ENCODE measurements at regions not wholly inside any gene's neighbourhood (a gene's known extent, or its start where the extent isn't known, plus 50 kb on each side); places are given as distances from the start of the nearest gene placed in this dataset.

DNA sequence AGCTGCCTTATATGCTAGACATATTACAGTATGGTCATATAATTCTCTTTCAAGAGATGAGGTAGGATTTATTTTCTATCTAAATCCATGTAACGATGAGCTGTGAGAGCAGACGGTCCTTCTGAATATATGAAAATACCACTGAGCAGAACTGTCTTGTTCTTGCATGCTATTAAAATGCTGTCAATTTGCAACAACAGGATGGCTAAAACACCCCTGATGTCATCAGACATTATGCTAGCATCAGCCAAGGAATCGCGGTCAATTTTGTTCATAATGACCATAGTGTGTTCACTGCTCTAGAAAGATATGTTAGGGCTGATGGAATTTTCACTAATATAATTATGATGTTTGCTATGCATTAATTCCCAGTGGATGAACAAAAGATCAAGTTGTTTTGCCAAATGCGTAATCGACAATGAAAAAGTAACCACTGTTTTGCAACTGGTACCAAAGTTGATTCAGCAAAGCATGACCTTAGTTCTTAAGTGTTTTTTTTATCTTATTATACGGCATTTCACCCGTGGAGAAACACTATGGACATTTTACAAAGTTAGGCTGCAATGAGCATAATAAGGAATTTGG, 765.4 kb upstream of the NR2F2 start:
- no peak overlapping the region for H3K27ac Mint-ChIP-seq
- DNase-seq (ENCODE audit: low spot score): no peak
- H3K9me3 Mint-ChIP-seq: peaks cover 6% of the 10 kb centered on the region
- H3K27me3 Mint-ChIP-seq (ENCODE audit: low read depth): peaks cover 3% of the 10 kb centered on the region
- H3K4me3 Mint-ChIP-seq: no peak overlapping the region
- no peaks in the 10 kb centered on the region for H3K4me1 Mint-ChIP-seq (ENCODE audit: low read depth)
- no peaks in the 10 kb centered on the region for H3K36me3 Mint-ChIP-seq (ENCODE audit: low read depth)

DNA sequence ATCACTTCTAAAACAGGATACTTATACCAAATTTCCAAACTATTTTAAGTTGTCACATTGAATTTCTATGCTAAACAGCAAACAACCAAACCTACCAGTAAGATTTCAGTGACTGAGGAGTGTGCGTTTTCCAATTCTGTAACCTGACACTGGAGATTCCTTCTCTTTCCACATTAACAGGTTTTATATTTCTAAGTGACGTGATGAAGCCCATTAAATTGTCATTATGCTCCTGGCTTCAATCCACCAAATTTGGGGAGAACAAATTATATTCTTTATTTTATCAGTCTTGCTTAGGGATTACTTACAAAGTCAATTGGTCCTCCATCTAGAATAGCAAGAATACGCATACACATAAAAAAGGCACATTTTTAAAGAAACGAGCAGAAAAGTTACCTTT, 764.8 kb upstream of the NR2F2 start:
- no peak for DNase-seq (ENCODE audit: low spot score)
- H3K9me3 Mint-ChIP-seq: peaks cover 8% of the 10 kb centered on the region
- H3K36me3 Mint-ChIP-seq (ENCODE audit: low read depth): no peaks in the 10 kb centered on the region
- no peaks in the 10 kb centered on the region for H3K4me1 Mint-ChIP-seq (ENCODE audit: low read depth)
- no peak overlapping the region for H3K27ac Mint-ChIP-seq
- peaks cover 3% of the 10 kb centered on the region for H3K27me3 Mint-ChIP-seq (ENCODE audit: low read depth)
- H3K4me3 Mint-ChIP-seq: no peak overlapping the region

- H3K9me3 Mint-ChIP-seq: peaks cover 9% of the 10 kb centered on the region
- DNase-seq (ENCODE audit: low spot score): no peak
- no peak overlapping the region for H3K27ac Mint-ChIP-seq
- H3K36me3 Mint-ChIP-seq (ENCODE audit: low read depth): no peaks in the 10 kb centered on the region
- H3K4me3 Mint-ChIP-seq: no peak overlapping the region
- H3K4me1 Mint-ChIP-seq (ENCODE audit: low read depth): no peaks in the 10 kb centered on the region
- peaks cover 3% of the 10 kb centered on the region for H3K27me3 Mint-ChIP-seq (ENCODE audit: low read depth)
These were observed 762.8 kb upstream of the NR2F2 start for GRCh38 chr15:95567686-95568085.

DNA sequence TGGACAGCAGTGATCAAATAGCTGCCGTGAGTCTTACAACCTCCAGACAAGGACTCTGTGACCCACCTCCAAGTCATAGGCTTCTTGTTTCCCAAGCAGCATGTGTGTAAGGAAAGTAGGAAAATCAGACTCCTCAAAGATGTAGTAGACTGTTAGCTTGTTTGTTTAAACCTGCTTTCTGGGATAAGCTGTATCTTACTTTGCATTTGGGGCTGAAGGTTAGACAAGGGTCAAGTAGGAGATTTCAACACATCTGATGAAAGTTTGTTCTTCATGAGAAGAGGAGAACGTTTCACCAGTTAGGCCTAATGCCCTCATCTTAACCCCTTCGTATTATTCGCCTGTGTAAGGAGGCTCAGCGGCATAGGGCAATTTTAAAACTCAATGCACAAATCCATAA, 756.4 kb upstream of the NR2F2 start:
- Mint-ChIP-seq H3K27me3 (ENCODE audit: low read depth) (no peaks in the 10 kb centered on the region), H3K9me3 (peaks cover 4% of the 10 kb centered on the region), H3K4me3 (no peak overlapping the region)

GRCh38 chr15:95577927-95578326, 752.6 kb upstream of the NR2F2 start:
- no peak for DNase-seq (ENCODE audit: low spot score)
- Mint-ChIP-seq H3K9me3 (no peaks in the 10 kb centered on the region), H3K4me3 (no peak overlapping the region), H3K4me1 (ENCODE audit: low read depth) (no peaks in the 10 kb centered on the region), H3K36me3 (ENCODE audit: low read depth) (no peaks in the 10 kb centered on the region), H3K27ac (no peak overlapping the region), H3K27me3 (ENCODE audit: low read depth) (no peaks in the 10 kb centered on the region)

More for the DNA sequence above, 756.4 kb upstream of the NR2F2 start:
- no peak overlapping the region for H3K27ac Mint-ChIP-seq
- H3K4me1 Mint-ChIP-seq (ENCODE audit: low read depth): no peaks in the 10 kb centered on the region
- H3K36me3 Mint-ChIP-seq (ENCODE audit: low read depth): no peaks in the 10 kb centered on the region
- no peak for DNase-seq (ENCODE audit: low spot score)

- no peak for DNase-seq (ENCODE audit: low spot score)
- no peak overlapping the region for H3K4me3 Mint-ChIP-seq
- H3K27me3 Mint-ChIP-seq (ENCODE audit: low read depth): no peaks in the 10 kb centered on the region
- no peaks in the 10 kb centered on the region for H3K9me3 Mint-ChIP-seq
- H3K4me1 Mint-ChIP-seq (ENCODE audit: low read depth): no peaks in the 10 kb centered on the region
- no peak overlapping the region for H3K27ac Mint-ChIP-seq
- no peaks in the 10 kb centered on the region for H3K36me3 Mint-ChIP-seq (ENCODE audit: low read depth)
These were observed 750.4 kb upstream of the NR2F2 start for GRCh38 chr15:95580121-95580520.

GRCh38 chr15:95581595-95581994, 748.9 kb upstream of the NR2F2 start:
- Mint-ChIP-seq H3K36me3 (ENCODE audit: low read depth) (no peaks in the 10 kb centered on the region), H3K27ac (no peak overlapping the region), H3K4me3 (no peak overlapping the region), H3K27me3 (ENCODE audit: low read depth) (no peaks in the 10 kb centered on the region), H3K9me3 (no peaks in the 10 kb centered on the region), H3K4me1 (ENCODE audit: low read depth) (no peaks in the 10 kb centered on the region)
- DNase-seq (ENCODE audit: low spot score): no peak

DNA sequence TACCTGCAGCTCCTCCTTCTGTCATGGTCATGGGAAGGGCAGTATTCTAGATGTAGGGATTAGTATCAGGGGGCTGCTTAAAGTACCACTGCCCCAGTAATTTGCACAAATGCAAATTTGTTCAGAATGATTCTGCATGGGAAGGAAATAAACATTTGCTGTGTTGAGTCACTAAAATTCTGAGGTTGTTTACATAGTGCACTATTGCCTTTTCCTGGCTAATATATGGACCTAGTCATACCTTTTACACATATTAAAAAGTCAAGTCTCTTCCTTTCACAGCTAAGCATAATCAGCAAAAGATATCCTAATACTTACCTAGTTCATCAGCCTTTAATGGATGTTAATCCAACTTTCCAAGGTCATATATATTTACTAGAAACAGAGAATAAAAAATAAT, 746.4 kb upstream of the NR2F2 start:
- H3K4me1 Mint-ChIP-seq (ENCODE audit: low read depth): no peaks in the 10 kb centered on the region

GRCh38 chr15:95588056-95588455, 742.4 kb upstream of the NR2F2 start:
- Mint-ChIP-seq H3K4me3 (no peak overlapping the region), H3K27me3 (ENCODE audit: low read depth) (no peaks in the 10 kb centered on the region), H3K9me3 (no peaks in the 10 kb centered on the region), H3K36me3 (ENCODE audit: low read depth) (no peaks in the 10 kb centered on the region), H3K27ac (no peak overlapping the region), H3K4me1 (ENCODE audit: low read depth) (no peaks in the 10 kb centered on the region)
- no peak for DNase-seq (ENCODE audit: low spot score)

More for the DNA sequence above, 746.4 kb upstream of the NR2F2 start:
- H3K4me3 Mint-ChIP-seq: no peak overlapping the region
- H3K27ac Mint-ChIP-seq: no peak overlapping the region
- DNase-seq (ENCODE audit: low spot score): no peak
- no peaks in the 10 kb centered on the region for H3K9me3 Mint-ChIP-seq
- no peaks in the 10 kb centered on the region for H3K27me3 Mint-ChIP-seq (ENCODE audit: low read depth)
- H3K36me3 Mint-ChIP-seq (ENCODE audit: low read depth): no peaks in the 10 kb centered on the region

DNA sequence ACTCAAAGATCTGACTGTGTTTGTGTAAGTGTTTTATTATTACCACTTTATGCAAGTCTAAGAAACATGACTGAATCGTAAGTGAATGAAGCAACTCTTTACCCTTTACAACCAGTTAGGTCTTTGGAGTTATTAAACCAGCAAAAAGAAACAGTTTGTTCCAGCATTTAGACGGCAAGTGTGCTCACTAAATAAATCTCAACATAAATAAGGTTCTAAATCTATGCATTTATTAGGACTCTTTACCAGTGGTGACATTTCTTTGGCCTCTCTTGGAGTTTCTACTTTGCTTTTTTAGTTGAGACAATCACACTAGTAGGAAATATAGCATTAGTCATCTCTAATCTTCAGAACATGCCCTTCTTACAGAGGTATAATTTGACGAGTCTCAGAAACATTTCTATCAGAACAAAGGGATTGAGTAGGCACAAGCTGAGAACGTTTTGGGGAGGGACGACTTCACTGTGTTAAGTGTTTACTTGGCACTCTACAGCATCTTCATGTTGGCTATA, 739.9 kb upstream of the NR2F2 start:
- H3K36me3 Mint-ChIP-seq (ENCODE audit: low read depth): no peaks in the 10 kb centered on the region

GRCh38 chr15:95591270-95591669, 739.2 kb upstream of the NR2F2 start:
- Mint-ChIP-seq H3K36me3 (ENCODE audit: low read depth) (no peaks in the 10 kb centered on the region), H3K27ac (no peak overlapping the region), H3K4me1 (ENCODE audit: low read depth) (no peaks in the 10 kb centered on the region), H3K9me3 (no peaks in the 10 kb centered on the region), H3K27me3 (ENCODE audit: low read depth) (no peaks in the 10 kb centered on the region), H3K4me3 (no peak overlapping the region)
- DNase-seq (ENCODE audit: low spot score): no peak

More for the DNA sequence above, 739.9 kb upstream of the NR2F2 start:
- no peaks in the 10 kb centered on the region for H3K27me3 Mint-ChIP-seq (ENCODE audit: low read depth)
- no peaks in the 10 kb centered on the region for H3K4me1 Mint-ChIP-seq (ENCODE audit: low read depth)
- H3K27ac Mint-ChIP-seq: no peak overlapping the region
- H3K4me3 Mint-ChIP-seq: no peak overlapping the region
- no peak for DNase-seq (ENCODE audit: low spot score)
- H3K9me3 Mint-ChIP-seq: no peaks in the 10 kb centered on the region

GRCh38 chr15:95591886-95592285, 738.6 kb upstream of the NR2F2 start:
- no peak for DNase-seq (ENCODE audit: low spot score)

GRCh38 chr15:95594496-95594895, 736.0 kb upstream of the NR2F2 start:
- Mint-ChIP-seq H3K4me1 (ENCODE audit: low read depth) (no peaks in the 10 kb centered on the region), H3K9me3 (no peaks in the 10 kb centered on the region), H3K36me3 (ENCODE audit: low read depth) (no peaks in the 10 kb centered on the region), H3K27me3 (ENCODE audit: low read depth) (no peaks in the 10 kb centered on the region), H3K27ac (no peak overlapping the region), H3K4me3 (no peak overlapping the region)
- no peak for DNase-seq (ENCODE audit: low spot score)

More at GRCh38 chr15:95591886-95592285, 738.6 kb upstream of the NR2F2 start:
- Mint-ChIP-seq H3K27ac (no peak overlapping the region), H3K27me3 (ENCODE audit: low read depth) (no peaks in the 10 kb centered on the region), H3K9me3 (no peaks in the 10 kb centered on the region), H3K4me3 (no peak overlapping the region), H3K36me3 (ENCODE audit: low read depth) (no peaks in the 10 kb centered on the region), H3K4me1 (ENCODE audit: low read depth) (no peaks in the 10 kb centered on the region)

- Mint-ChIP-seq H3K36me3 (ENCODE audit: low read depth) (no peaks in the 10 kb centered on the region), H3K9me3 (no peaks in the 10 kb centered on the region), H3K27me3 (ENCODE audit: low read depth) (no peaks in the 10 kb centered on the region), H3K4me3 (no peak overlapping the region), H3K4me1 (ENCODE audit: low read depth) (no peaks in the 10 kb centered on the region), H3K27ac (no peak overlapping the region)
- DNase-seq (ENCODE audit: low spot score): no peak
These were observed 734.7 kb upstream of the NR2F2 start for GRCh38 chr15:95595759-95596158.

GRCh38 chr15:95596496-95596895, 734.0 kb upstream of the NR2F2 start:
- Mint-ChIP-seq H3K4me1 (ENCODE audit: low read depth) (no peaks in the 10 kb centered on the region), H3K9me3 (no peaks in the 10 kb centered on the region), H3K27me3 (ENCODE audit: low read depth) (no peaks in the 10 kb centered on the region), H3K27ac (no peak overlapping the region), H3K4me3 (no peak overlapping the region), H3K36me3 (ENCODE audit: low read depth) (no peaks in the 10 kb centered on the region)
- DNase-seq (ENCODE audit: low spot score): no peak
